GM21515 (cell line): ENCODE measurements at regions not wholly inside any gene's neighbourhood (a gene's known extent, or its start where the extent isn't known, plus 50 kb on each side); places are given as distances from the start of the nearest gene placed in this dataset.

ENCODE experiments used
- ATAC-seq: cut with Tn5 transposase; IDR thresholded peaks from one replicate; pipeline ENCODE4 v1.9.1; 2021; ENCODE audit not compliant: unreplicated experiment

DNA sequence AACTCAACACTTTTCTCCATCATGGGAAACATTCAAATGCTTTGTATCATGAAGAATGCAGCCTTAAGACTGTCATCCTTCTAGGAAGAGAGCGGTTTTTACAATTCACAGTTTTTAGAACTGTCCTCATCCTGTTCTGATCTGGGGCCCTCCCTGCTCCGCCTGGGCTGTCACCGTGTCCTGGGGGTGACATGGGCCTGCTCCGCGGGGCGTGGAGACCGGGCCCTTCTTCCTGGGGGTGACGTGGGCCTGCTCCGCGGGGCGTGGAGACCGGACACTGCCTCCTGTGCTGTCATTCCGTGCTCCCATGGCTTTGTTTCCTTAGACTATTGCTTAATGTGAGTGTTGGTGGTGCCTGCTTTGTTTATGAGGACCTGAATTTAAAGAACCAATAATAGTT lies 122.8 kb downstream of the TMEM18 start:
- ATAC-seq = no peak

GRCh38 chr2:552906-553305 lies 124.3 kb downstream of the TMEM18 start:
- ATAC-seq = no peak

DNA sequence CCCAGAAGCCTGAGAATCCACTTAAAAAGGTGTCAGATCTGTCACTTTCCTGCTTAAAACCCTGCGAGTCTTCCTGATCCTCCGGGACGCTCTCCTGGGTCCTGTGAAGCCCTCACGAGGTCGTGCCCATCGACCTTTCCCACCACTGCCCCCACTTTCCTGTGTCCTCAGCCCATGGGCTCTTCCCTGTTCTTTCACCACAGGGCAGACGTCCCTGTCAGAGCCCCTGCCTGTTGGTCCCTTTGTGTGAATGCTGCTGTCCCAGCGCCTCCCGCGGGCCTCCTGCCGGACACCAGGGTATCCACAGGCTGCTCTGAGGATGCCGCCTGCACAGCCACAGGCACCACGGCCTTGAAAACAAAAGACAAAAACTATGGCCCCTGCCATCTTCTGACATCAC lies 125.6 kb downstream of the TMEM18 start:
- ATAC-seq = no peak

- ATAC-seq = no peak
Measured at GRCh38 chr2:550860-551567, 126.2 kb downstream of the TMEM18 start.

GRCh38 chr2:545711-546650 lies 131.2 kb downstream of the TMEM18 start:
- ATAC-seq = no peak

GRCh38 chr2:545228-545627 lies 132.0 kb downstream of the TMEM18 start:
- ATAC-seq = no peak

DNA sequence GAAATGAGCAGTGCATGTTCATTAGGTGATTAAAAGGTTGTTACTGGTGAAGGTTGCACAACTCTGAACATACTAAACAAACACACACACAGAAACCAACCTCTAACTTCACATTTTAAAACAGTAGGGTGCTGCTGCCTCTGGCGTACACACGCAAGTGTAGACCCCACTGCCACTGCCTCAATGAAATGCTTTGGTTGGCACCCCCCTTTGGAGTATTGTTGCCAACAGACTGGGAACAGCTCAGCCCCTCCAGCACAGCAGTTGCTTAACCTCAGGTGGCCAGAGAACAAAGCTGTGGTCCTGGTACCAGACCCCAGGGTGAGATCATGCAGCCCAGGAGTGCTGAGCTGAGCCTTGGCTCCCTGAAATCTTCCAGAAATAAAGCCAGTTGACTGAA lies 138.6 kb downstream of the TMEM18 start:
- ATAC-seq = no peak

- ATAC-seq = no peak
Measured at GRCh38 chr2:535222-535621, 142.0 kb downstream of the TMEM18 start.

DNA sequence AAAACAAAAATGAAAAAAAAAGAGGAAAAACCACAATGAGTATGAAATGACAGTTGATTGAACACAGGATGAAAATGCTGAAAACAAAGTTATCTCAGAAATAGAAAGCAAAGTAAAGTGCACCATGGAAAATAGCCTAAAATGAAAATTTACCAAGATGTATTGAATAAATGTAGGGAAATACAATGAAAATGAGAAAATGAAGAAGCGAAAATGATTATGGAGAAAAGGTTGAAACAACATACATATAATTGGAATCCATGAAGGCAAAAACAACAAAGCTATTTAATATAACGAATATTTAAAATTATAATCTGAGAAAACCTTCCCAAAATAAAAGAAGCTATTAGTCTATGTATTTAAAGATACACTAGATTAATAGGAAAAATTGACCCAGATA lies 147.4 kb downstream of the TMEM18 start:
- ATAC-seq = no peak

- no peak for ATAC-seq
Measured at GRCh38 chr2:529424-529823, 147.8 kb downstream of the TMEM18 start.

DNA sequence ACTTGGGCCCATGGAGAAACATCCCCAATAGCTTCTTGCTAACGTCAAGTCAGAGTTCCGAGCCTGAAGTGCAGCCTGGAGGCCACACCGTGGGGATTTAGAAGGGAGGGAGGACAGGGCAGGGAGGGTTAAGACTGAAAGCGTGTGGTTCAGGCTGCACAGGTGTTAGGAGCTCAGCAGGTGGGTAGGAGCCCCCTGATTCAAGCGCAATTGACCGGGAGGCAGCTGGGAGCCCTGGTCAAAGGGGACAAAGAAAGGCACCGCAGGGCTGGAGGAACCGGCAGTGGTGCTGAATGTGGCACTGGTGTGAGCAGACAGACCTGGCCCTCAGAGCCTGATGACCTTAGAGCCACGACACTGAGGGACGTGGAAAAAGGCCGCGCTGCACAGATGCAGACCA lies 149.6 kb downstream of the TMEM18 start:
- no peak for ATAC-seq

GRCh38 chr2:526918-527317 lies 150.3 kb downstream of the TMEM18 start:
- no peak for ATAC-seq

DNA sequence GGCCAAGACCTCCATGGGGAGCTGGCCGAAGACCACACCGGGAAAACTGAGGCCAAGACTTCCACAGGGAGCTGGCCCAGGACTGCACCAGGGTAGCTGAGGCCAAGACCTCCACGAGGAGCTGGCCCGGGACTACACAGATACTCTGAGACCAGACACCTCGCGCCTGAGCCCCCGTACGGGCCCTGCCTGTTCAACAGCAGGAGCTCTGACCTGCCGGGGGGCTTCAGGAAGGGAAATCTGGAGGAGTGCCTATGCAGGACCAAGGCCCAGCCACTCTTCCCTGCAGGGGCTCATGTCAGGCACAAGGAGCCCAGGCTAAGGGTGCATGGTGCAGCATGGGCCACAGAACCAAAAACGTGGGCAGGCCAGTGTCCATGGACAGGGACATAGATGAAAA lies 151.6 kb downstream of the TMEM18 start:
- ATAC-seq = no peak

- no peak for ATAC-seq
Measured at GRCh38 chr2:525021-525420, 152.2 kb downstream of the TMEM18 start.

DNA sequence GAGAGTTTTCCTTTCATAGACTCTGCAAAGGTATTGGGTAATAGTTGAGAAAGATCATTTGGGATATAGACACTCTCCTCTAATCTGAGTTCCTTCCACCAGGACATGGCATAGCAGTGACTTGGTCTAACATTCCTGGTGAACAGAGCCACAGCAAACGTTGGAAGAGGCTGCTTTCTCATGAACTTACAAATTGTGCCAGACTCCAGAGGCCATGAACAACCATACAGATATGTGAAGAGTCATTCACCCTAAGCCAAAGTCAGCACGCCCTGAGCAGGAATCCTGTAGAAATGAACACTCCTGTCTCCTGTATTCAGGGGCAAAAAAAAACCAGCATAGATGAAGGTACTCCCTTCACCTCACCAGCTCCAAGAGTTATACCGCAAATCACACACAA lies 152.8 kb downstream of the TMEM18 start:
- ATAC-seq = no peak

DNA sequence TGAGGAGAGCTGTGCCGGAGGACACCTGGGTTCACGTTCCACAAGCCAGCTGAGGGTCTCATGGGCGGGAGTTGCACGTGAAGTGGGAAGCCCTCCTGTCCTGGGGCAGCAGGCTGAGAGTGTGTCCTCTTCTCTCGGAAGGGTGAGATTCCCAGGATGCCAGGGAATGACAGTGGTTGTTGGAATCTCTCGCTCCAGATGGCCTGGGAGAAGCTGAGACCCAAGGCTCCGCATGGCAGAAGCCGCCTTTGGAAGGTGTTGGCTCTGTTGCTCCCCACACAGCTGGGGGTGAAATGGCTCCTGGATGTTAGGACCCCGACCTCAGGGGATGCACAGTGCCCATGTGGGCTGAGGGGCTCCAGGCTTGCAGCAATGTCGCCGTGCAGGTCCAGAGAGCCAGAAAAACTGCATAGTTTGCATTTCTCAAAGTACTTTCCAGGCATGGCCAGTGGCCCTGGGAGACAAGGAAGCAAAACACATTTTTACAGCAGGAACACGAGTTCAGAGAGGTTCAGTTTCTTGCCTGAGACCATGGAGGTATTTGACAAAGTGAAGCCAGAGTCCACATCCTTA lies 153.4 kb downstream of the TMEM18 start:
- no peak for ATAC-seq

DNA sequence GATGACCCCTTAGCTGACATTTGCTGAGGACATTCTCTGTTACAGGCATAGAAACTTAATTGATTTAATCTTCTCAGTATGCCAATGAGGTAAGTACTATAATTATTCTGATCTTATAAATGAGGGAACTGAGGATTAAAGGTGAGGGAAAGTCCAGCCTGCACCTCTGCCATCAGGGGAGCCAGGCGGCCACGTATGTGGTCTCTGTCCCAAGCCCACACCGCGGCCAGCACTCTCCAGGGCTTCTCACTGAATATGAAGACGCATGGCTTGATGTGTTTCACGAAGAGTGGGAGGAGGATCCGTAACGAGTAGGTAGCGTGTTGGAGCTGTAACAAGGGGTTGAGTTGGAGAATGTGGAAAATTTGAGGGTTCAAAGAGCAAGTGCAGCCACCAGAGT lies 154.4 kb downstream of the TMEM18 start:
- no peak for ATAC-seq

GRCh38 chr2:521853-522530 lies 155.2 kb downstream of the TMEM18 start:
- no peak for ATAC-seq

DNA sequence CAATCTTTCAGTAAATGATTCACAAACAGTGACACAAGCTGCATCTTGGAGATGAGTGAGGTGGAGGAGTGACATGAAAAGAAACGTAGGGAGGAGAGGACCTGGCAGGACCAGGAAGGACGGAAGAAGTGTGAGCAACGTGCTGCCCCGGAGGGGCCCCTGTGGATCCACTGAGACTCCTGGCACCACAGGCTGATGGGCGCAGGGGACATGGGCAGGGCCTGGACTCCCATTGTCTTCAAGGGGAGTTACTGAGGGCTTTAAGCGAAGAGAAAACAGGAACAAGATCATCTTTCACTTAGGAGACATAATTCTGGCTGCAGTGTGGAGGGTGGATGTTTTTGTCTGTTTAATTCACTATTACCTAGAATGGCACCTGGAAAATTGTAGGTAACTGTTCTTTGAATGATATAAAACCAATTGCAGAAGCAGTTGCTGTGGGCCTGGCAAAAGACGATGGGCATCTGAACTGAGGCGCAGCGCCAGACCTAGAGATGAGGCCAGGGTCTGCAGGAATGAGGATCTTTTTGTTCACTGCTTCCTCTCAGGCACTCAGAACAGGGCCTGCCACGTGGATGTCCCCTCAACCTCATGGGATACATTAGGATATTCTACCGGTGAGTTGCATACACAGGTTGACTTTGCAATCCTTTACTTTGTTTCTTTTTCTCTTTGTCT lies 156.4 kb downstream of the TMEM18 start:
- ATAC-seq = no peak

GRCh38 chr2:516944-517343 lies 160.3 kb downstream of the TMEM18 start:
- no peak for ATAC-seq

GRCh38 chr2:516131-516530 lies 161.1 kb downstream of the TMEM18 start:
- ATAC-seq = no peak
